TTC549 (cell line): ENCODE measurements at regions not wholly inside any gene's neighbourhood (a gene's known extent, or its start where the extent isn't known, plus 50 kb on each side); places are given as distances from the start of the nearest gene placed in this dataset.
"Not testable (repeated sequence)": the region's sequence is repeated elsewhere in the genome, so short reads cannot be mapped to it uniquely, and the experiment has no call there.

Experiments
- FAIRE-seq: peaks from 2 replicates; lab custom pipeline; 2012; peaks lifted over from hg19 to GRCh38; lab: Jason Lieb, UNC

DNA sequence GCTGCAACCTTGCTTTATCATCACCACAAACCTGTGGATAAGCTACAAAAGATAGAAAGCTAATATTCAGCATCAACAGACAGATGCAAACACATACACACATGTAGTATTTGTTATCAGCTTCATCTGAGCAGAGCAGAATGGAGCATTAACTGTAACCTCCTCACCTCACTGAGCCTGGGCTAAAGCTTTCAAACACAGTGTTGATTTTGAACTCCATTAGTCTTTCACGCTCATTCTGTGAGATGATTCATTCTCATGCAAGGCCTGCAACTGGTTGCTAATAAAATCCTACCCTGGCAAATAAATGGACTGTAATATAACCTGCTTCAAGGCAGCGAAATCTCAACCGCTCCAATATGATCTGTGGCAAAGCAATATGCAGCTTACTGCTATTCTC lies 1360.6 kb upstream of the ACO1 start:
- FAIRE-seq = no peak

GRCh38 chr9:31027678-31028077 lies 1356.8 kb upstream of the ACO1 start:
- no peak for FAIRE-seq

DNA sequence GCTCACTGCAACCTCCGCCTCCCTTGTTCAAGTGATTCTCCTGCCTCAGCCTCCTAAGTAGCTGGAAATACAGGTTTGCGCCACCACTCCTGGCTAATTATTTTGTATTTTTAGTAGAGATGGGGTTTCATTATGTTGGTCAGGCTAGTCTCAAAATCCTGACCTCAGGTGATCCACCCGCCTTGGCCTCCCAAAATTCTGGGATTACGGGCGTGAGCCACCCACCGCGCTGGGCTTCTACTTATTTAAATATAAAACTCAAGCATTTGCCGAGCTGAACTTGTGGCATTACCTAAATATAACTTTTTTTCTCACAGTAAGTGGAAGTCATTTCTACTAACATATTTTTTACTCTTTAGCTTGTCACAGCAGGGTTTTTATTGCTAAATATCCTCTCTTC lies 1356.3 kb upstream of the ACO1 start:
- no peak for FAIRE-seq

DNA sequence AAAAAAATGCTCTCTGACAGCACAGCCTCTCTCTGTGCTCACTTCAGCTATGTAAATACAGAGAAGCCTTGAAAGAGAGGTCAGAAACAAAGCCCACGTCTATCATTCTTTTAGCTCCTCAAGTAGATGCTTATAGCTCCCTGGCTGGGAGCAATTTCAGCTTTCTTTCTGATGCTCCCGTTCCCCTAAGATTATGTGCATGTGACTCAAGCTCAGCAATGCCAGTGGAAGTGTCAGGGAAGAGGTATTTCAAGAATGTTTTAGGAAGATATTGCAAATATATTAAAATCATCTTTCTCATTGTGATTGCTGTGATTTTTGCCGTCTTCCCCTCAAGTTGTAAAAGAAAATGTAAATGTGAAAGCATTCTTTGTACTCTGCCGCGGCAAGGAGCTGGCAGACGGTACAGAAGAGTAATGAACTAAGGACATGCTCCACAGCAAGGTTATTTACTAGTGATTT lies 1353.7 kb upstream of the ACO1 start:
- no peak for FAIRE-seq

DNA sequence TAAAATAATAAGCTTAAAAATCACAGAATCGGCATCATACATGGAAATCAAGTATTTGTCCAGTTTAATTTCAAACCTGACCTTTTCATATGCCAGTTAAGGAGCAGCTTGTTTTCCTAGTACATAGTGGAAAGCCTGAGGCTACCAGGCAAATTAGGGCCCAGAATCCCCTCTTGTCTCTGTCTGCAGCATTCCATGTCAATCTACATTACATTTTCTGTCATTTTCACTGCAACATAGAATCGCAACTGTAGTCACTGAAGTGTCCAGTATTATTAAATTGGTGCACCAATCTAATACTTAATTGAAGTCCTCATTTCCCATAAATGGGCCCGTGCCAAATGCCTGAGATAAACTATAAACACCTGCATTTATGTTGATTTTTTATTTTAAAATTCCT lies 1352.2 kb upstream of the ACO1 start:
- no peak for FAIRE-seq

GRCh38 chr9:31034311-31034710 lies 1350.1 kb upstream of the ACO1 start:
- no peak for FAIRE-seq

DNA sequence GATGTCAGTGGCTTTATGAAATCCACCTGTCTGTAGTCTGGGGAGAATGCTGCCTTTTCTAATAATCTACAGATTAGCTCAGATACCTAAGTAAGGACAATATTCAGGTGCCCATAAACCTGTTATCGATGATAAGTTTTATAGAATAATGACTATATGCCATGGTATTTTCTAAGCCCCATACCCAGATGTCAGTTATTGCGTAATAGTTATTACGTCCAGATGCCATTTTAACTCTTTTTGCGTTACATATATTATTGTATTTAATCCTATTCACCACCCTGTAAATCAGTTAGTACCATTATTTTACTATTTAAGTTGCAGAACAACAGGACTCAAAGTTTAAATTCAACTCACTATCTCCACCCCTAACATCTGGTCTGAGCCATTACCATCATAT lies 1343.9 kb upstream of the ACO1 start:
- no peak for FAIRE-seq

DNA sequence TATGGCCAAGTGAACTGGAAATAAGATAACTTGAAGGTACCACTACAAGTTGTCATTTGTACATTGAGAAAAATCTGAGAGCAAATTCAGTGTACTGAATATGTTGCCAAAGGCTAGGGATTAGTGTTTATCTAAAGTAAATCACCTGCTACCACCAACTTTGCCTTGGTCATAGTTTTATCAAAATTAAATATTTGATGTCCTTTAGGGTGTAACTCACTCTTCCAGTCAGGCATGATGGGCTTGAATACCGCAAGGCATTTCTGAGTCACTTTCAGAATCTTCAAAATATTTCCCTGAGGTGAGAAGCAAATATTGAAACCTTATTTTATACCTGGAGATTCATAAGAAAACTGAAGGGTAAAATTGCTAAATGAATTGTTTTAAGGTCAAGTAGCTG lies 1338.6 kb upstream of the ACO1 start:
- FAIRE-seq = no peak

DNA sequence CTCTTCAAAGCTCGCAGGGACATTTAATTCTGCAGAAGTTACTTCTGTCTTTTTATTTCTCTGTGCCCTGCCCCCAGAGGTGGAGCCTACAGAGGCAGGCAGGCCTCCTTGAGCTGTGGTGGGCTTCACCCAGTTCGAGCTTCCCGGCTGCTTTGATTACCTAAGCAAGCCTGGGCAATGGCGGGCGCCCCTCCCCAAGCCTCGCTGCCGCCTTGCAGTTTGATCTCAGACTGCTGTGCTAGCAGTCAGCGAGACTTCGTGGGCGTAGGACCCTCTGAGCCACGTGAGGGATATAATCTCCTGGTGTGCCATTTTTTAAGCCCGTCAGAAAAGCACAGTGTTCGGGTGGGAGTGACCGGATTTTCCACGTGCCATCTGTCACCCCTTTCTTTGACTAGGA lies 1322.9 kb upstream of the ACO1 start:
- FAIRE-seq = not testable (repeated sequence)

GRCh38 chr9:31065691-31066090 lies 1318.8 kb upstream of the ACO1 start:
- FAIRE-seq = no peak

DNA sequence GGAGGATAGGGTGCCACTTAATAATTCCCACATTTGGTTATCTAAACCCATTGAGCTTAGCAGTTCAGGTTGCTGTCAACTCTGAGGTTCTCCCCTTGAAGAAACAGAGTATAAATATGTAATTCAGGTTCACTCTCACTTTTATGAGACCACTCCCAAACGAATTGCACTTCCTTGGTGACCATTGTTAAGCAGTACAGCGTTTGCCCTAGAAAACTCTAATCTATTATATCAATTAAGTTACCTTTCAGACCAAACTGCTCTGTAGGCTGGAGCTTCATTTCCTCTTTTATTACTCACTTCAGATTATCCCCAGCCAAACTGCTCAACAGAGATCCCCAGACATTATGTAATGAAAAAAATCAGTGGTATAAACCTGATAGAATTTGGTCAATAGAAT lies 1317.0 kb upstream of the ACO1 start:
- no peak for FAIRE-seq

DNA sequence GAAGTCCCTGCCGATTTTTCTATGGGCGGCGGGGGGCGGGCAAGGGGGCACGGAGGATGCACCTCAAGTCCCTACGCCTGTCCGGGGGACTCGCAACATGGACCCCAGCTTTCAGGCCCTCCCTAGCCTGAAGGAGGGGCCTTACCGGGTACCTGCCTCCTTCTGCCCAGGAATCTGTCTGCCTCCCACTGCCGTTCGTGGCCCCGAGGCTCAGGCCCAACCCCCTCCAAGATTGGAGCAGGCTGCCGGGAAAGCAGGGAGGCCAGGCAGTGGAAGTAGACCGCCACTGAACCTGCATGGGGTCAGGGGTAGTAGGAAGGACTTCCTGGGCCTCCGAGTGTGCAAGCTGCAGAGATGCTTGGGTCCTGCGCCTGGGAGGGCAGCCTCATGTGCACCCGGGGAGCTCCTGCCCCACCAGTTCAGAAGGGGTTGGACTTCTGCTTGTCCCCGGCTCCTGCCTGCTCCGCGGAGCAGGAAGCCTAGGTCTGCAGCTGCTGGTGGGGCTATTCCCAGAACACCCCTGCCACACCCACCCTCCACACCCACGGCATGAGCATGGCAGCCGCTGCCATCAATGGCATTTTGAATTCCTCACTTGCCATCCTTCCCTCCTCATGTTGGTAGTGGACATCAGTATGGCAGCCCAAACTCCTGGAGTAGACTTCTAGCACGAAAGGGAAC lies 1312.7 kb upstream of the ACO1 start:
- no peak for FAIRE-seq

- FAIRE-seq = no peak
These were observed 1306.3 kb upstream of the ACO1 start for GRCh38 chr9:31078175-31078574.

DNA sequence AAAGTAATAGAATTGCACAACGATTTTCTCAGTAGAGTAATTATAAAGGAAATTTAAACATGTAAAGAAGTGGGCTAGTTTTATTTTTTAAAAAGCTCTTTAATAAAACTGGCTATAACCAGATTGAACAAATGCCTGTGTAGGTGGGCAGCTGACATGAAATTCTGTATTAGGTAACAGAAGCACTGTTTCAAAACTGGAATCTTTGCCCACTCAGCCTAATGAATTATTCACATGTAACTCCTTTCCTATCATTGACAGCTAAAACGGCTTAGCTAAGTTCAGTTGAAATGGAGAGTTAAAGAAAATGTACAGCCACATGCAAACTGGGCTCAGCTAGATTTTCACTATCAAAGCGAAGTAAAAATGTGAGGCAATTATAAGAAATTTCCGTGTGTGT lies 1300.1 kb upstream of the ACO1 start:
- no peak for FAIRE-seq

DNA sequence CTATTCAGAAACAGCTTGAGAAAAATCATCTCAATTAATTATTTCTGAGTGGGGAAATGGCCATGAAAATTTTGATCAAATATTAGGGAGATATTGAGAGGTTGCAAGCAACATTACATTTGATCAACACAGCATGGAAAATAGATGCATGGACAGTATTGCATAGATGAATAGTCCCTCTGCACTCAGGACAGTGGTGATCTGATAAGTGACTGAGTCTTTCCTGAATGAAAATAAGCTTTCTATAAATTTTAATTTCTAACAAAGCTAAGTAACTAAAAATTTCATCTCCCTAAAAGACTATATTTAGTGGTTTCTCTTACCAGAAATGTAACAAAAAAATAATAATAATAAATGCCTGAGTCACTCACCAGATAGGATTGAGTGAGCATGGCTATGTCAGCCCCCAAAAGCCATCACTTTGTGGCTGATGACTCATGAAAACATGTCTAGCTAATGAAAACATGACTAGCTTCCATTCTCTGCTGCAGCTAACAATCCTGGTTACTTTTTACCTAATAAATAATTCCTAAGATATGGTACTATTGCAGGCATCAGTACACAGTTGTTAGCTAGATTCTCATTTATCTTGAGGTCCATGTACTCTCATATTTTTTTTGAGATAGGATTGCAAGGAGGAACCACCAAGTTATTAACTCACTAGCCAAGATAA lies 1294.8 kb upstream of the ACO1 start:
- FAIRE-seq = no peak

- FAIRE-seq = no peak
These were observed 1284.1 kb upstream of the ACO1 start for GRCh38 chr9:31100311-31100710.

GRCh38 chr9:31103836-31104235 lies 1280.6 kb upstream of the ACO1 start:
- no peak for FAIRE-seq

DNA sequence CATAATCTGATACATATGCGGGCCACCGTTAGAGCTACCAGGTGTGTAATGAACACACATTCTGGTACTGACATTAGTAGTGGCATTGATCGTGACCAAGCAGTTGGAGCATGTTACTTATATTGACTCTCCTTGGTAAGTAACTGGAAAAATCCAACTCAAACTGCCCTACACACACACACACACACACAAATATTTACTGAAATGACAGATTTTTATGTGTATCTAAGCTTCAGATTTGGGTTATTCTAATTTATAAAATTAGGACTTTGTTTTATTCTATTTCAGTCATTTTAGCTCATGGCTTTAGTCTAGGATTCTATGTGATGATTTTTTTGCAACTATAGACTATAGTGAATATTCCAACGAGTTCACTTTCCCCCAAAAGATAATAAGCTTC lies 1280.2 kb upstream of the ACO1 start:
- no peak for FAIRE-seq

GRCh38 chr9:31112491-31112890 lies 1272.0 kb upstream of the ACO1 start:
- FAIRE-seq = no peak

- no peak for FAIRE-seq
These were observed 1270.1 kb upstream of the ACO1 start for GRCh38 chr9:31114346-31114745.

DNA sequence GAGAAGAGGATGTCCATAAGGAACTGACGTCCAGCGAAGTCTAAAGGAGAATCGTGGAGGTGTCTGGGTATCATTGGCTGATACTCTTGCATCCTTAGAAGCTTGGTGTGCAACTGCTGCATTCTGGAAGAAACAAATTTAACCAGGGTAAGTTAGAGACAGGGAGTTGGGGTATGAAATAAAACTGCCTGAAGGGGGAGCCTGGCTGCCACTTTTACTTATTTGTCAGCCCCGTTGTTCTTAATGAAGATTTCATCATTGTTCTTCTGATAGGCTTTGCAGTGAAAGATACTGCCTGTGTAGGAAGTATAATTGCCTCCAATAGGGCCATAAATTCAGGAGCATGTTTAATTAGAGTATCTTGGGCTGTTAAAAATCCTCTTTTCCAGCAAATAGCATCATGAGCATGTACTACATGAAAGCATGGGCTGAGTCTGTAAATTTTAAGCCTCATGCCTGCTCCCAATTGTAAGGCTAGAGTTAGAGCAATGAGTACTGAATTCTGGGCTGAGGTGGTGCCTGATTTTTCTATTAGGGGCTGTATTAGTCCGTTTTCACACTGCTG lies 1264.5 kb upstream of the ACO1 start:
- FAIRE-seq = no peak

DNA sequence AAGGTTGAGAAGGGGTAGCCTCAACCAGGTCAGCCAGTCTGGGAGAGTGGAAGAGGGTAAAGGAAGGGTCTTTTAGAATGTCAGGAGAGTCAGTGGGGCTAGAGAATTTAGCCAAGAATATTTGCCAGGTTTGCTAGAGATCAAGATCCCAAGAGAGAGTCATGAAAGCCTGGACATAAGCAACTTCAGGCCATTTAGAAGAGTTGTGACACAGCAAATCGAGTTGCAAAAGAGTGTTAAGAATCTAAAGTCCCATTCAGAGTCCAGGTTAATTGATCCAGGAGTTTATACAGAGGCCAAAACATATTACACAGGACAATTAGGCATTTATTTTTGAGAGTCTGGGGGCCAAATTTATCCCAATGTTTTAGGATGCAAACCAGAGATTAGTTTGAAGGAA lies 1260.1 kb upstream of the ACO1 start:
- no peak for FAIRE-seq

DNA sequence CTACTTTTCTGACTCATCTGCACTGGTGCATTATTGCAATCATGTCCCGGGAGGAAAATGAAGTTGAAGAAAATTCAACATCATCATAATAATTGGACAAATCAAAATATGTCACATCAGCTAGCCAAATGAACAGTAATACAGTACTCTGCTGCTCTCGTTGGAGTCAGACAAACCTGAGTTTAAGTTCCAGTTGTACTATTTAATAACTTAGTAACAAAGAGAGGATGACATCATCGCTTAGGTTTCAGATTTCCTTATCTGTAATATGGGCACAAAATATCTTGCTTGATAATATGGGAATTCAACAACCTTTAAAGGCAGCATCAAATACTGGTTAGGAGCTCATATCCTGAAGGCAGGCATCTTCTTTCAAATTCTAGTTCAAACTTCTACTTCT lies 1248.9 kb upstream of the ACO1 start:
- no peak for FAIRE-seq

DNA sequence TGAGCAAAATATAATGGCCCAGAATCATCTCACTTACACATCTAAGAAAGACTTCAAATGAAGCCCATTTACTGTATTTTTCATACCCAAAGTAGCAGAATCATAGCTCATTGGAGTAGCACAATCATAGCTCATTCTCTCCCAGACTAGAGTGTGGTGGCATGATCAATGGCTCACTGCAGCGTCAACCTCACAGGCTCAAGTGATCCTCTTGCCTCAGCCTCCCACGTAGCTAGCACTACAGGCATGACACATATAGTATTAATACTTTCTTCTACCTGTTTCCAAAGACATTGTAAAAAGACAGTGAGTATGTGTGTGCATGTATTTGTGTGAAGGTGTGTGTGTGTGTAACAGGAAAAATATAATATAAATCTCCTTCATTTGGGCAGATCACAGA lies 1247.9 kb upstream of the ACO1 start:
- FAIRE-seq = no peak
